Fibroblast of lung (primary cell): ENCODE measurements at regions not wholly inside any gene's neighbourhood (a gene's known extent, or its start where the extent isn't known, plus 50 kb on each side); places are given as distances from the start of the nearest gene placed in this dataset.
"Not testable (repeated sequence)": the region's sequence is repeated elsewhere in the genome, so short reads cannot be mapped to it uniquely, and the experiment has no call there.

Experiments
- DNase-seq, 2 donors: peaks; one replicate each; pipeline versions ENCODE4 v3.0.0 to v3.0.0-alpha.2; 2010; ENCODE audit warnings: low read depth in 2 of 2
- H2AFZ ChIP-seq: 2 replicates; pipeline ENCODE4 v1.5.1; 2012; ENCODE audit warnings: low read length, control low read depth, inconsistent platforms
- H3K27ac ChIP-seq: 2 replicates; pipeline ENCODE4 v1.5.1; 2011; ENCODE audit warnings: low read length, control low read depth; ENCODE audit not compliant: insufficient read depth
- H3K27me3 ChIP-seq: 2 replicates; pipeline ENCODE4 v1.5.1; 2011; ENCODE audit warnings: mild to moderate bottlenecking, low read length; ENCODE audit not compliant: control insufficient read depth, insufficient read depth
- H3K36me3 ChIP-seq: 2 replicates; pipeline ENCODE4 v1.5.1; 2011; ENCODE audit warnings: low read length; ENCODE audit not compliant: control insufficient read depth, insufficient read depth
- H3K4me1 ChIP-seq: 2 replicates; pipeline ENCODE4 v1.5.1; 2011; ENCODE audit warnings: low read length; ENCODE audit not compliant: control insufficient read depth, insufficient read depth; ENCODE audit errors: extremely low read depth
- H3K4me2 ChIP-seq: 2 replicates; pipeline ENCODE4 v1.5.1; 2011; ENCODE audit warnings: low read length, control low read depth; ENCODE audit not compliant: insufficient read depth; ENCODE audit errors: extremely low read depth
- H3K4me3 ChIP-seq, 4 experiments: fragments of 200-600 bp in 1 of 4; sonication (generic) in 1 of 4; replicated peaks in 1 of 4; 2 replicates each; pipeline ENCODE4 v1.5.1; 2011 to 2016; ENCODE audit warnings: low read length in 4 of 4, low read depth in 3 of 4, mild to moderate bottlenecking in 3 of 4, control low read depth in 2 of 4, inconsistent platforms in 1 of 4, mixed read lengths in 1 of 4; ENCODE audit not compliant: insufficient read depth in 1 of 4; ENCODE audit errors: control extremely low read depth in 1 of 4
- H3K79me2 ChIP-seq: 2 replicates; pipeline ENCODE4 v1.5.1; 2012; ENCODE audit warnings: mild to moderate bottlenecking, low read length, inconsistent platforms; ENCODE audit not compliant: control insufficient read depth, insufficient read depth
- H3K9ac ChIP-seq: 2 replicates; pipeline ENCODE4 v1.5.1; 2011; ENCODE audit warnings: mild to moderate bottlenecking, low read length, control low read depth; ENCODE audit not compliant: insufficient read depth
- H3K9me3 ChIP-seq: 2 replicates; pipeline ENCODE4 v1.5.1; 2012; ENCODE audit warnings: low read depth, low read length; ENCODE audit not compliant: control insufficient read depth, insufficient read depth
- H4K20me1 ChIP-seq: 2 replicates; pipeline ENCODE4 v1.5.1; 2011; ENCODE audit warnings: low read length; ENCODE audit not compliant: control insufficient read depth, insufficient read depth; ENCODE audit errors: extremely low read depth
- EZH2 ChIP-seq: IDR thresholded peaks from 2 replicates; pipeline ENCODE4 v1.5.1; 2012; ENCODE audit warnings: low read length, control low read depth, mild to moderate bottlenecking; ENCODE audit errors: missing control alignments
- TF ChIP-seq, protein P1 (sequence below), 2 donors: IDR thresholded peaks in 1 of 2; conservative IDR thresholded peaks in 1 of 2; 1 replicate in 1 of 2; 2 replicates in 1 of 2; pipeline ENCODE4 v1.5.1; 2011 to 2012; ENCODE audit warnings: low read length in 2 of 2, control low read depth in 1 of 2, inconsistent platforms in 1 of 2, low read depth in 1 of 2, mild to moderate bottlenecking in 1 of 2

DNA sequence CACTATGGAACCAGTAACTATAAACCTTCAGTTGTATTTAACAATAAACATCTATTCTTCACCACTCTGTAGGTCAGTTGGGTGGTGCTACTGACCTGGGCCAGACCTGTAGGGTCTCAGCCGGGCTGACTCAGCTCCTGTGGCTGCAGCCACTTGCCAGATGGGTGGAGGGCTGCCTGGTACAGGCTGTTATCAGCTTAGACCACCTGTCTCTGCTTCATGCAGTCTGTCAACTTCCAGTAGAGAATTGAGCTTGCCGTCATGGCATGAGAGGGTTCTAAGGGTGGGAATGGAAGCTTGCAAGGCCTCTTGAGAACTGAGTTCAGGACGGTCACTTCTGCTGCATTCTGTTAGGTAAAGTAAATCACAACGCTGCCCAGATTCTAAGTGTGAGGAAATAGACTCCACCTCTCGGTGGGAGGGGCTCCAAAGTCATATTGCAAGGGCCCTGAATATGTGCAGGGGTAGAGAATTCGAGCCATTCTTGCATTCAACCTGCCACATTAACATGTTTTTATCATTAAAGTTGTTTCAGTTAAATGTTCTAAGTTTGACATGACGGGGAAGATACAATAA lies 81.5 kb upstream of the PABPC3 start:
- H3K79me2 ChIP-seq, DNase-seq, H3K4me1 ChIP-seq, H3K9ac ChIP-seq, H3K36me3 ChIP-seq, H2AFZ ChIP-seq, H3K27me3 ChIP-seq, H3K27ac ChIP-seq, H3K9me3 ChIP-seq, H3K4me3 ChIP-seq, H4K20me1 ChIP-seq, H3K4me2 ChIP-seq: not testable (repeated sequence)

DNA sequence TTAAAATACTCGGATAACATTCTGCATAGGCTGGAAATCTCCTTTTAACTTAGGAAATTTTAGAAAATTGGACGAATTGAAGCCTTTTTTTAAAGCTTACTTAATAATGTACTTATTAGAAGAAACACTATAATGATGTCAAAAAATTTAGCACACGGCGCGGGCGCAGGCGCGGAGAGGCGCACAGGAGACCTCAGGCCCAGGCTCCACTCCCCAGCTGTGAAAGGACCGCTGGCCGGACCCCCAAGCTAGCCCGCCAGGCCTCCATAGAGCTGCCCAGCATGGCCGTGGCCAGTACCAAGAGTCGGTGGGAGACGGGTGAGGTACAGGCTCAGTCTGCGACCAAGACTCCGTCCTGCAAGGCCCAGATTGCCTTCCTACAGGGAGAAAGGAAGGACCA lies 78.8 kb upstream of the PABPC3 start:
- not testable (repeated sequence) for H3K9me3 ChIP-seq, H3K79me2 ChIP-seq, DNase-seq, H3K36me3 ChIP-seq, H4K20me1 ChIP-seq, H3K9ac ChIP-seq, H3K4me2 ChIP-seq, H3K27ac ChIP-seq, H3K27me3 ChIP-seq, H2AFZ ChIP-seq, H3K4me3 ChIP-seq, H3K4me1 ChIP-seq

DNA sequence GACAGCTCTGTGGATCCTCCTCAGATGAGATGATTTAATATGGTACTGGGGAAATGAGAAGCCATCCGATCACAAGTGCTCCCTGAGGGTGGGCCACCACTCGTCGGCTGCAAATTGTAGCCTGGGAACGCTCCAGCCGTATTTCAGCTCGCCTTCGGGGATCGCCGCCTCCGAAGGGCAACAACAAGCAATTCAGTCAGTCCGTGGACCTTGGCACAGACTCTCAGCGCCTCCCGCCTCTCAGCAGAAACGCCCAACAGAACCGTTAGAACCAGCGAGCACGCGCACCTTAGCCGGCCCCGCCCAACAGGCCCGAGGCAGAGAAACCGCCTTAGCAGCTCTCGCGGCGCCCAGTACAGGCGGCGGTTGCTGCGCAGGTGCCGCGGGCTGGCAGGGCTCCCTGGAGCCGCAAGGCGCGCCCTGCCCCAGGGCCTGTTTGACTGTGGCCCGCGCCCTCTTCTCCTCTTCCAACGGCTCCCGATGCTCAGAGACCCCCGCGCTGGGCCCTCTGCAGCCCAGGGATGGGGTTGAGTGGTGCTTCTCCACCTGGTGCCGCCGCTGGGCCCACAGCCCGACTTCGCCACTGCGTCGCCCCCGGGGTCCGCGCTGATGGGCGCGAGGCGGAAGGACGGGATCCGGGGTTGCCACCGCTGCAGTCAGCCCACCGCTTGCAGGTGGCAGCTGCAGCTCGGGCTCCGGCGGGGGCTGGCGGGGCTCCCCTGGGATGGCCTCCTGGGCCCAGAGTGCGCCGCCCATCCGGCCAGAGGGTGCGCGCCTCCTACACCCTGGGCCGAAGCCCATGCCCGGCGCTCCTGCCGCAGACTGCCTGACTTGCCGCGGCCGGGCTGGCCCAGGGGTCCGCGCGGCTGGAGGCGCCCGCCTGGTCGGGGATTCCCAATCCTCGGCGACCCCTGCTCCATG lies 77.9 kb upstream of the PABPC3 start:
- DNase-seq, result peak; percentile 6 to 11
- not testable (repeated sequence) for H3K4me2 ChIP-seq

DNA sequence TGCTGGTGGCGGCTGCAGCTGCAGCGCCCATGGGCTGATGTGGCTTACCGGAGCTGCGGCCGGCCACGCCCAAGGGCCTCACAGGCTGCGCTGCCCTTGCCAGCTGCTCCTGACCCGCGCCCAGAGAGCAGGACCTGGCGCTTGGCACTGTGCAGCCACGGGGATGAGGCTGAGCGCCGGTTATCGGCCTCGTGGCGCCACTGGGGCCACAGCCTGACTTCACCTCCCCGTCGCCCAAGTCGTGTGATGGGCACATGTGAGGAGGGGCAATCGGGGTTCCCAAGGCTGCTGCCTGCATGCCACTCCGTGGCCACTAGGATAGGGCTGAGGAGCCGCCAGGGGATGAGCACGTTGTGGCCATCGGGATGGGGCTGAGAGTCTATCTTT lies 77.2 kb upstream of the PABPC3 start:
- no peak for DNase-seq
- TF ChIP-seq, protein P1, sequence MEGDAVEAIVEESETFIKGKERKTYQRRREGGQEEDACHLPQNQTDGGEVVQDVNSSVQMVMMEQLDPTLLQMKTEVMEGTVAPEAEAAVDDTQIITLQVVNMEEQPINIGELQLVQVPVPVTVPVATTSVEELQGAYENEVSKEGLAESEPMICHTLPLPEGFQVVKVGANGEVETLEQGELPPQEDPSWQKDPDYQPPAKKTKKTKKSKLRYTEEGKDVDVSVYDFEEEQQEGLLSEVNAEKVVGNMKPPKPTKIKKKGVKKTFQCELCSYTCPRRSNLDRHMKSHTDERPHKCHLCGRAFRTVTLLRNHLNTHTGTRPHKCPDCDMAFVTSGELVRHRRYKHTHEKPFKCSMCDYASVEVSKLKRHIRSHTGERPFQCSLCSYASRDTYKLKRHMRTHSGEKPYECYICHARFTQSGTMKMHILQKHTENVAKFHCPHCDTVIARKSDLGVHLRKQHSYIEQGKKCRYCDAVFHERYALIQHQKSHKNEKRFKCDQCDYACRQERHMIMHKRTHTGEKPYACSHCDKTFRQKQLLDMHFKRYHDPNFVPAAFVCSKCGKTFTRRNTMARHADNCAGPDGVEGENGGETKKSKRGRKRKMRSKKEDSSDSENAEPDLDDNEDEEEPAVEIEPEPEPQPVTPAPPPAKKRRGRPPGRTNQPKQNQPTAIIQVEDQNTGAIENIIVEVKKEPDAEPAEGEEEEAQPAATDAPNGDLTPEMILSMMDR (conservative IDR thresholded peaks at IDR 0.05 in 1 of 2, IDR thresholded peaks at IDR 0.05 in 1 of 2; ENCODE audit: low read depth in 1 of 2, low read length in 2 of 2), result no peak
- TF ChIP-seq EZH2, result no peak
- Histone ChIP-seq H3K27ac (no peak overlapping the region), H3K4me2 (no peak overlapping the region), H3K27me3 (peaks cover 8% of the 10 kb centered on the region), H3K79me2 (no peaks in the 10 kb centered on the region), H3K36me3 (no peaks in the 10 kb centered on the region), H3K9me3 (no peaks in the 10 kb centered on the region), H2AFZ (no peak overlapping the region), H3K4me1 (no peaks in the 10 kb centered on the region), H4K20me1 (no peaks in the 10 kb centered on the region), H3K4me3 (no peak overlapping the region), H3K9ac (no peak overlapping the region)

More for the DNA sequence above, 77.9 kb upstream of the PABPC3 start:
- H4K20me1 ChIP-seq, H3K27me3 ChIP-seq, H3K4me1 ChIP-seq, H3K4me3 ChIP-seq, H3K9ac ChIP-seq, H3K36me3 ChIP-seq, H3K9me3 ChIP-seq, H3K27ac ChIP-seq, H2AFZ ChIP-seq, H3K79me2 ChIP-seq: not testable (repeated sequence)
- peak; percentile 40 for TF ChIP-seq EZH2

DNA sequence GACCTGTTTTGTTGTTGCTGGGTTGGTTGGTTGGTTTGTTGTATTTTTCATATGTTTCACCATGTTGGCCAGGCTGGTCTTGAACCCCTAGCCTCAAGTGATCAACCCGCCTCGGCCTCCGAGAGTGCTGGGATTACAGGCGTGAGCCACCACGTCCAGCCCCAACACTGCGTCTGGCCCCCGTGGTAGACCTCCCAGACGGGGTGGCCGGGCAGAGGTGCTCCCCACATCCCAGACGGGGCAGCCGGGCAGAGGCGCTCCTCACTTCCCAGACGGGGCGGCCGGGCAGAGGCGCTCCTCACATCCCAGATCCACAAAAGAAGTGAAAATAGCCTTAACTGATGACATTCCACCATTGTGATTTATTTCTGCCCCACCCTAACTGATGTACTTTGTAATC lies 76.2 kb upstream of the PABPC3 start:
- H3K27me3 ChIP-seq, H3K4me1 ChIP-seq, H2AFZ ChIP-seq, H3K9ac ChIP-seq, H3K9me3 ChIP-seq, H3K4me2 ChIP-seq, H3K27ac ChIP-seq, H3K79me2 ChIP-seq, DNase-seq, H3K36me3 ChIP-seq, H3K4me3 ChIP-seq, H4K20me1 ChIP-seq: not testable (repeated sequence)
